GM12874 (cell line): ENCODE measurements at regions not wholly inside any gene's neighbourhood (a gene's known extent, or its start where the extent isn't known, plus 50 kb on each side); places are given as distances from the start of the nearest gene placed in this dataset.

Source experiments
- CTCF ChIP-seq: IDR thresholded peaks from 2 replicates; pipeline ENCODE4 v1.5.1; 2011; ENCODE audit warnings: low read depth, mild to moderate bottlenecking, control low read depth, low read length, moderate library complexity; ENCODE audit not compliant: insufficient read depth

DNA sequence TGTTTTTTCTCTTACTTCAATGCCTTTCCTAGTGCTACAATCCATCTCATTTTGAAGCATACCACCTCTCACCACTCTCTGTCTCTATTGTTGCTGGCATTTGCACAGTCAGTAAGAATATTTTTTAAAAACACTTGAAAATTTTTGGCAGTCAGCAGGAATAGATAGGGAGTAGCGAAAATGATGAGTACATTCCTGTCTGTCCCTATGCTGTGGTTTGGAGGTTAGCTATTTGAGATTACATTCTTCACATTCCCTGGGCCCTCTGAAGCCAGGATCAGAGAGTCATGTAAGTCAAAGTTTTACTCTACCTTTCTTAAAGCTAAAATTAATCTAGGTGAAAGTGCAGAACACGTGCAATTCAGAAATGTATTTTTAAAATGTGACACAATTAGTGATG, 53.0 kb upstream of the MAGI2 start:
- TF ChIP-seq CTCF, result no peak

- no peak for TF ChIP-seq CTCF
Measured at GRCh38 chr7:79504607-79505389, 51.3 kb upstream of the MAGI2 start.
